Posterior vena cava (tissue), 2 donors: ENCODE measurements at regions not wholly inside any gene's neighbourhood (a gene's known extent, or its start where the extent isn't known, plus 50 kb on each side); places are given as distances from the start of the nearest gene placed in this dataset.

Experiments used
- DNase-seq: peaks from one replicate; pipeline ENCODE4 v3.0.0-alpha.2; 2020; ENCODE audit warnings: low spot score
- intact Hi-C, 2 donors: fragments of 100-400 bp; cut with DNase I; formaldehyde crosslinking; loops; one replicate each; pipeline versions ENCODE4 v1.14.1 to v1.14.2; 2022 to 2023
- donor health status: DM: yes; HTN: yes; CAD: no.
- donor health status: DM: yes; HTN: yes; CAD: no.

DNA sequence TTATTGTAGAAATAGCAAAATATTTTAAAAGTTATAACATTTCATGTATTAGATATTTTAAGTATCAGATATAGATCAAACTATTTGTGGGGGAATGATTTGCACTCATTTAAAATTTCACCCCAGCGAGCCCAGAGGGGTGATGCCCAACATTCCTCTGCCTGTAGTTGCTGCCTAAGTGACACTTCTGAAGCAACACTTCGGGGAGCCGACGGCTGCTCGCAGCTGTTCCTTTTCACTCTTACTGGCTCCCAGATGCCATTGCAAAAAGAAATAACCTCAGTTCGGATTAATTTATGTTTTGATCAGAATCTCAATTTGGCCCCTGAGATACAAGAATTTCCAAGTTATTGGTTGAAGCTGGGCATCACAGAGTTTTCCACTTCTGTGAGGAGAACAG, 603.8 kb downstream of the PLCL1 start:
- DNase-seq = no peak
- intact Hi-C loops = no loop called here

DNA sequence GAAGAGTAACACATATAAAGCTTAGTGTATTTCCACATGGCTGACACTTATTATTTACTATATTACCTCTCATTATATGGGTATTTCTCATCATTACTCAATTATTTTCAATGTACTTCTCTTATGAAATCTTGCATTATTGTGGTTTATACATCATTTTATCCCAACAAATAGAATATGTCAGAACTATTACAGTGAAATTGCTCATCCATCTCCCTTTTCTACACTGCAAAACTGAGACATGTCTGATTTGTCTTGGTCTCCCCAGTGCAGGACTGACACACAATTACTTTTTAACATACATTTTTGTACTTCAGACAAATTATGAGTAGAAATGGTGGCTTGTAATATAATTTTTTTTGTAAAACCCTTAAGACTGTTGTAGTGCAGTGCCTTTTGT, 600.9 kb downstream of the PLCL1 start:
- DNase-seq = no peak
- intact Hi-C loops = no loop called here

DNA sequence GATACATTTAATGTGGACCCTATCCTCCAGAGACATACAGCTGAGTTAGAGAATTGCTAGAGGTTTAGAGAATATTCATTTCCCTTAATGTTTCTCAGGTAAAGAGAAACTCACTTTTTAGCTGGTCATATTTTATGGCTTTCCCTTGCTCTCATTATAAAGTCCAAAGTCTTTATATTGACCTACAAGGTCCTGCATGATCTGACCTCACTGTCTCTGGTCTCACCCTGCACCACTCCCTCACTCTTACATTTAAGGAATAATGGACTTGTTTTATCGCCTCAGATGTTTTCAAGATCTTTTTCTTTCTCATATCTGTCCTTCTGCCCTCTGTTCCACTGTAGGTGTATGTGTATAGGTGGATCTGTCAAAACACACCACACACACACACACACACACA, 597.3 kb downstream of the PLCL1 start:
- DNase-seq = no peak
- intact Hi-C loops = no loop called here

DNA sequence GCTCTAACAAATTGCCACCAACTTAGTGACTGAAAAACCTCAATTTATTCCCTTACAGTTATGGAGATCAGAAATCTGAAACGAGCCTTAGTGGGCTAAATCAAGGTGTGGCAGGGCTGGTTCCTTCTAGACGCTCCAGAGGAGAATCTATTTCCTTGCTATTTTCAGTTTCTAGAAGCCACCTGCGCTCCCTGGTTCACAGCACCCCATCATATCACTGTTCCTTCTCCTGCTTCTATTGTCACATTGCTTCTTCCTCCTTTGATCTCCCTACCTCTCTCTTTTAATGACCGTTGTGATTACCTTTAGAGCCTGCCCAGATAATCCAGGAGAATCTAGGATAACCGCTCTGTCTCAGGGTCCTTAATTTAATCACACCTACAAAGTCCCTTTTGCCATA, 596.6 kb downstream of the PLCL1 start:
- DNase-seq = no peak
- intact Hi-C loops = no loop called here

DNA sequence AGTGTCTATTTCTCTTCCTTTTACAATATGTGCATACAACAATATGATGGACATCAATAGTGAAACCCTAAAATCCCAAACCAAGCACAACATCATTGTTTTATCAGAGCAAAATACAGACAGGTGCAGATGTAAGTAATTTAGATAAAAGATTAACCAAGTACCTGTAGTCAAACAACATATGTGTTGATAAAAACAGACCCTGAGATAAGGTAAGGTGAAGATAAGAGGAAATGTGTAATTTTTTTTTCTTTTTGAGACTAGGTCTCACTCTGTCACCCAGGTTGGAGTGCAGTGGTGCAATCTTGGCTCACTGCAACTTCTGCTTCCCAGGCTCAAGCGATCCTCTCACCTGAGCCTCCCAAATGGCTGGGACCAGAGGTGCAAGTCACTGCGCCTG, 589.8 kb downstream of the PLCL1 start:
- DNase-seq = no peak
- intact Hi-C loops = no loop called here

DNA sequence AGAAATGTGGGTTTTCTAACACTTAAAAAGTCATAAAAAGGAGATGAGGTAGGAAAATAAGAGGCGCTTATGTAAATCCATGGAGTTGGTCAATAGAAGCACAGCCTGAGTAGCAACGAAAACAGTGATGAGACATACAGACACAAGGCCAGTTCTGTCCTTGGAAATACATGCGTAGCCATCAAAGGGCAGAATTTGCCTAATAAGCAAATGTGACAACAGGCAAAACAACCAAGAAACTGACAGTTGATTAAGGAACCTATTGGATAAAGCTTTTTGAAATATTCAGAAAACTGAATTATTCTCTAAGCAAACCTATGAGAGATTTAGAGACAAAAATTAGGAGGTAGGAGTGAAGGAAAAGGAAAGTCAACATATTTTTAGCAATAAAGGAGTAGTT, 586.3 kb downstream of the PLCL1 start:
- DNase-seq = no peak
- intact Hi-C loops = no loop called here

DNA sequence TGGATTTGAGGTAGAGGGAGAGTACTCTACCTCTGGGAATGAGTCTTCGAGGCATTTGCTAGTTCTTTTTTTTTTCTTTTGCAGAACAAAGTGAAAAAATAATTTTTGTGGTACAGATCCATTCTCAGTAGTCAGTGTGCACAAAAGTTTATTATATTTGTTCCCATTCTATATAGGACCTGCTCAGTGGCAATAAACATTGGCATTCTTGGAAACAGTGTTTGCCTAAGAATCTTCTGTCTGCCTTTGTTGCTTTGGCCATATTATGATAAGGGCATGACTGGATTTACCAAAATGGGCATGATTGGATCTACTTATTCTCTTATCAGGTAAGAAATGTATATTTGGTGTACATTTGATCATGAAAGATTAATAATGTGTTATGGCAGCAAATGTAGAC, 583.3 kb downstream of the PLCL1 start:
- no peak for DNase-seq
- intact Hi-C loops = no loop called here

DNA sequence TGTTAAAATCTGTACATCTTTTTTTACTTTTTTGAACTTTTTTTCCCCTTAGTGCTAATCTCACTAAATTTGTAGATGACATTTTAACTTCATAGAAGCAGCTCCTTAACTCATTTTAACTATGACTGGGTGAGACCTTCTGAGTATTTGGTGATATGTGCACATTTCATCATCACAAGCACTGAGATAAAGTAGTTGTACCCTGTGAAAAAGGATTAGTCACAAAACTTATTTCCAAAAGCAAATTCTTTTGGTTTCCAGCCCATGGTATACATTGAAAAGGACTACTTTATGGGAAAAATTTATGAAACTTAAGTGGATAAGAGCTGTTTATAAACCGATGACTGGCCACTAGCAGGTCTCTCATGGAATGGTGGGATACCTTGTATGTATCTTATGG, 581.5 kb downstream of the PLCL1 start:
- intact Hi-C loops = no loop called here

DNA sequence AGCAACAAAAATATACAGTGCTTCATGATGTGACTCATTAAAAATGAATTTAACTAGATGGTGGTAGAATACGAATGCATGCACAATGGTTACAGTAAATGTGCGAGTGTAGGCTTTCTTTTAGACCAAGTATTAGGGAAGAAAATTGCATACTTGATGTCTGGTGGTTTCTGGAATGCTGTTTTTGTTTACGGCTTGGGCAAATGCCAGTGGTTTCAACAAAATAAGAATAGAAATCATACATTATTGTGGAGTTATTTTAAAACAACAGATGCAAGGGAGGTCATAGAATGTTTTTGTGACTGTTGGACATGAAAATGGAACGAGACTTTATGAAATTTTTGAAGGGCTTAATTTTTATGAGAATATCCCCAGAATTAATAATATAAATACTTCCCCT, 580.9 kb downstream of the PLCL1 start:
- intact Hi-C loops = no loop called here
- DNase-seq = no peak

More for the DNA sequence above, 581.5 kb downstream of the PLCL1 start:
- DNase-seq = no peak

DNA sequence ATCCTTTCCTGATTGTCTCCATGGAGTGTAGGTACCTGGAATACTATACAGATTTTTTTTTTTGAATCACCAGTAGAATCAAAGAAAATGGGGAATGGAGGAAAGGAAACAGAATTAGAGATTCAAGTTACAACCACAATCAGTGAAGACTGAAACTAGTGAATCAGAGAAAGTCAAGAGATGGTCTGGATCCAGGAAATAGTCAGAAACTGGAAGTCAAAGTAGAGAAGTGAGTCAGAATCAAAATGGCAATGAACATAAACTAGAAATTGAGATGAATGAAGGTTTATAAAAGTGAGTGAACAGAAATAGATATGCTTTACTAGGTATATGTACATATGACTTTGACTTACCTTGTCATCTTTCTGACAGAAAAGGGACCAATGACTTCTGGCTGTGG, 579.0 kb downstream of the PLCL1 start:
- DNase-seq = no peak
- intact Hi-C loops = no loop called here

DNA sequence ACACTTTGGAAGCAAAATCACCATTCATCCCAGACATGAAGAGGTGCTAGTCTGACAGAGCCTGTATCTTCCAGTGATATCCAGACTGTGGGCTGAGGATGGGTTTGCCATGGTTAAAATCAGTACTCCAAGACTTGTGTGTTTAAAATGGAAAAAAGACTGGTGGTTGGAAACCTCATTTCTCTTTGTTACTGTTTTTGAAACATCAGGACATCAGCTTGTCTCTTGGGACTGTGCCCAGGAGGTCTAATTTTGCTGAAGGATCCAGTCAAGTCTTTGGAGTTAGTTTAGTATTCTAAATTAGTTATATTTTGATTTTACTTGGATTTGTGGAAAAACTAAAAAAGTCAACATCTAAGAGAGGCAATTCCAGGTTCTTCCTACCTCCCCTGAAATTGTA, 578.4 kb downstream of the PLCL1 start:
- intact Hi-C loops = no loop called here
- no peak for DNase-seq

DNA sequence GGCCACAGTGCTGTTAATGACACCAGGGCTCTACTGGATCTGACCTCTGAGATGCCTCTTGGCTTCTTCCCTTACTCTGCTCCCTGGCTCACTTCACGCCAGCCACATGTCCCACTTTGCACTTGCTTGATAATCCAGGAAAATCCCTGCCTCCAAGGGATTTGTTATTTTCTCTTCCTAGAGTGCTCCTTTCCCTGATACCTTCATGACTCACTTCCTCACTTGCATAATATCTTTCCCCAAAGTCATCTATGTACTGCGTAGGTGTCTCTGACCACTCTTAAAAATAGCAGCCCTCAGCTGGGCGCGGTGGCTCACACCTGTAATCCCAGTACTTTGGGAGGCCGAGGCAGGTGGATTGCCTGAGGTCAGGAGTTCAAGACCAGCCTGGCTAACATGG, 572.3 kb downstream of the PLCL1 start:
- DNase-seq = no peak
- intact Hi-C loops = no loop called here

DNA sequence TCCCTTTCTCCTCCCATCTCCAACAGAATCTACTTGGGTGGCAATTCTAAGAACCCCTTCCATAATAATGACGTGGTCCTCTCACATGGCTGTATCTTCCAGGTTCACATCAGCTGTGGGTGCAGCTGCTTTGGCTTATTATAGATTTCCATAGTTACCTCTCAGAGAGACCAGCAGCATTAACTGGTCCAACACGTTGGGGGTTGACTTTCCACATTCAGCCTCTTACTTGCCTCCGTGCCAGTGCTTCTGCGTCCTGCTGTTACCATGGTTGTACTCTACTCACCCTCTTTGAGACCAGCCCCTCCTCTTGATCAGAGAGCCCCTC, 570.7 kb downstream of the PLCL1 start:
- intact Hi-C loops = no loop called here
- no peak for DNase-seq

DNA sequence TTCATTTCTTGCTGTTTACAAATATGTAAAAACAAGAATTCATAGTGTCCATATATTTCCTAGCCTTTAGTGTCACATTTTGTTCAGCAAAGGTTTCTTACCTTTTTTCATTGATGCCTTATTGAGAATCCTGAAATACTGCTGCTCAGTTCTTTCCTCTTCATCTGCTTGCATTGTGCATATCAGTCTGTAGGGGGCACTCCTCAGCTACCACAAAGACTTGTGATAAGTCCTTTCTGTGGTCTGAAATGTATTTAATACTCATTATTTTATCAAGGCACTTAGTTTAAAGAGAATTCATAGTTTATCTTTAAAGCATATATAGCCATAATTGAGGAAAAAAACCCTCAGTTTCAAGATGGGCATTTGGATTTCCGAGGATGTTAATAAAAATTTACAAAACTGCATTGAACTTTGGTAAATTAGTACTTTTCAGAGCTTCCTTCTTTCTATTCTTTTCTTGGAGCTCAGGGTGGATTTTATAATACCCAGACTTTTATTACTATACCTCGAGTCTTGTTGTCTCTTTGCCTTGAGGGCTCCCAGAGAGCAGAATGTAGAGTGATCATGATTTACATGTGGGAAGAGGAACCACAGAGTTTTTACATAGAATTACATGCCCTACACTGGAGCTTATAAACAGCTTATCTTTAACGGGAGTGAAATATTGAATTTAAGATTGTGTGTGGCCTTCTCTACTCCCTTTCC, 570.1 kb downstream of the PLCL1 start:
- DNase-seq = no peak
- intact Hi-C loops = no loop called here

DNA sequence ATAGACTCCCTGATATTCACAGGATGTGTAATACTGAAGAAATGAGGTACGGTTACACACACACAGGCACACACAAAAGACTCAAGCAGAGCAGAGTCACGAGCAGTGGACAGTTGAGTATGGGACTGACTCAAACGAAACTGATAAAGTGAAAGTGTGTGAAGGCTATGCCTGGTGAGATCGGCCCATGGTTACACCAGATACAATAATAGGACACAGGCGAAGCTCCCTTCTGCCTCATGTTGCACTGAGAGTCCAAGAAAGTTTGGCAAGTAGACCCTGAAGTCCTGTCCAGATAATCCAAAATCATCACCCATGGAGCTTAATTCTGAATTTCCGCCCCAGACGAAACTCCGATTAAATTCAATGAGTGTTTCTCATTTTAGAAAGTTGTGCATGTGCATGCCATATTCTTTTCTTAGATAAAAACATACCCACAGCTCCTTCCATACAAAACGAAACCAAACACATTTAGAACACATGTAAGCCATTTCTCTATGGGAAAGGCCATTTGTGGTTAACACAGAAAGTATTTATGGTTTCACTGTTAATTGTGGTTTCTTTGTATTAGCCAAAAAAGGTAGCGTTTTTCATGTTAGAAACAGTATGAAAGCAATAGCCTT, 567.6 kb downstream of the PLCL1 start:
- intact Hi-C loops = no loop called here

DNA sequence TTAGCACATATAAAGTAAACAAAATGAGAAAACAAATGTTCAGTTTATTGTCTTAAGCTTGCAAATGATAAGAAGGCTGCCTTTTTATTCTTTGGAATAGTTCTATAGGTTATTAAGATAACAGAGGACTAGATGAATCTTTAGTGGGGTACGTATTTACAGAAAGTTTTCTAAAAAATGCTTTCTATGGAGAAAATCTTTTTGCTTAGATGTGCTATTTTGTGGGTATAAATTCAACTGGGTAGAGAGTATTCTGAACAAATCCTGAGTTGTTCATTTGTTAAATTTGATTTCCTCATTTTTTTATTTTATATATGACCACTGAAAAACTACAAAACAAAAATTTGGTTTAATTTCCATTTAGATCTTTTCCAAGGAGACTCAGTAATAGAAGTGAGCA, 566.9 kb downstream of the PLCL1 start:
- DNase-seq = no peak
- intact Hi-C loops = no loop called here

More for the DNA sequence above, 567.6 kb downstream of the PLCL1 start:
- no peak for DNase-seq

DNA sequence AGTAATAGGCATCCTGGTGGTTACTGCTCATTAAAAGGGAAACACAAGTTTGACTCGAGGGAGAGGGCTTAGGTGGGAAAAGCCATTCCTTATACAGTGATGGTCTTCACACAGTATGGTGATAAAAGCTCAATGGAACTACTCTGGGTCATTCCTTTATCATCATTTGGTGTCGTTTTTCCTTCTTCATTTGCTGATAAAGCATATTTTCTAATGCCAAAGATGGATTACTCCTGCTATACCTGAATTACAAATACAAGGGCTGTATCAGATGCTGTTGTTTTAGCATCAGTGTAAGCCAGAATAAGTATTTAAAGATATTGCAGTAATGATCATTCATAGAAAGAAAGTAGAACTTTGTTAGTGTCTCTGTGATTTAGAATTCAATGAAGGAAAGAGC, 563.7 kb downstream of the PLCL1 start:
- intact Hi-C loops = no loop called here

DNA sequence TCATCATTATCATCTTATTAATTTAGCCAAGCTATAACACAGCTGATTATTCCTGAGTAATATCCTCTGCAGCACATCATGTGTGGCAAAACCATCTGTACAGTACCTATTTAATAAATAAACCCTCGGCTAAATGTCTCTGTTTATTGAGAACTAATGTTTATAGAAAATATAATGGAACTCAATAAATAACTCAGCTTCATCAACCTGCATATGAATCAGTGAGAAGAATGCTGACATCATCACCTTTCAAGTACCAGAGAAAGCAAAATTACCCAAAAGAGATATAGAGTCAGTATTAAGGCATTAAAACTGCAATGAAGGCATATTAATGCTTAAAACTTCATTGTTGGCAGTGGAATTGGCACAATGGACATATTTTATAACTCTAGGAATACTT, 558.3 kb downstream of the PLCL1 start:
- intact Hi-C loops = no loop called here
- DNase-seq = no peak

More for the DNA sequence above, 563.7 kb downstream of the PLCL1 start:
- no peak for DNase-seq

DNA sequence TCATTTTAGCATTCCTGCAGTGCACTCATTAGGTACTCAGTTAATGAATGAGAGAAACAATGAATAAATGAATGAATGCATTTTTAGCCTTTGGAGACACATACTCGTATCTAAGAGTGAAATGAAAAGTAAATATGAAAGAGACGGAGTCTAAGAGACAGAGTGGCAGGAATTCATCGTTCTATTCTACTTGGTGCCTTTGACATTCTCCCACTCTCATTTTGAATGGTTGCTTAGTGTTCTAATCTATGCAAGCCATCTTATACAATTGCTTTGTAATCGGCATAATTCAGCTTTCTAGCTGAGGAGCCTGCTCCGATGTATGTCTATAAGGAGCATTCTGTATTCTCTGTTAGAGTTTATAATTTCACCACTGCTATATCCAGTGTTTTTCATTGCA, 554.9 kb downstream of the PLCL1 start:
- intact Hi-C loops = no loop called here
- no peak for DNase-seq

DNA sequence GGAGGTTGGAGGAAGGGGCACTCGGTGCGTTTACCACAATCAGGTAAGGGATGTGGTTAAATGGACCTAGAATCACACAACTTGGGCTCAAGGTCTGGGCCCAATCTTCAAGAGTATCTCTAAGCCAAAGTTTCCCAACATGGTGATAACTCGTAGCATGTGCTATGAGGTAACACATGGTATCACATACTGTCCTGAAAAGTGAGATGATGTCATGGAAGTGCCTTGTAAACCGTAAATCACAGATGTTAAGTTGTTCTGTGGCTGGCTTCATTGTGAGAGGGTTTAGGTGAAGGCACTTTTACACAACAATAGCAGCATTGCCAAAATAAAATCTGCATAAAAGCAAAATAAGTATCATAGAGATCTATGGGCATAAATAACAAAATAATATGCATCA, 551.8 kb downstream of the PLCL1 start:
- intact Hi-C loops = no loop called here
- DNase-seq = no peak

DNA sequence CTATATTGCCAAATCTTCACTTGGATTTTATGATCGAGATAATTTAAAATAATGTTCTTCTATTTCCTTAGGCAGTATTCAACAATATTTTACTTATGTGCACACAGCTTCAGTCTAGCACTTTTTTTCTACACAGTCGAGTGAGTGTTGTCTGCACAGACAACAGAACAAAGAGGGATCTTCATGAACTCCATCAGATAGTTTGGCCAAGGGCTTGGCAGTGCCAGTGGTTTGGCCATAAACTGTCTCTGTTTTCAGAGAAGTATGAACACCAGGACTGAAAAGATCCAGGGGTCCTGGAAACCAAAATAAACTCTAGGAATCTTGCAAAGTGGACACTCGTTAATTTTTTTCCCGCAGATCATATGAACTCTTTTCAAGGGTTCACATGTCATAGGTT, 547.3 kb downstream of the PLCL1 start:
- intact Hi-C loops = no loop called here
- no peak for DNase-seq

DNA sequence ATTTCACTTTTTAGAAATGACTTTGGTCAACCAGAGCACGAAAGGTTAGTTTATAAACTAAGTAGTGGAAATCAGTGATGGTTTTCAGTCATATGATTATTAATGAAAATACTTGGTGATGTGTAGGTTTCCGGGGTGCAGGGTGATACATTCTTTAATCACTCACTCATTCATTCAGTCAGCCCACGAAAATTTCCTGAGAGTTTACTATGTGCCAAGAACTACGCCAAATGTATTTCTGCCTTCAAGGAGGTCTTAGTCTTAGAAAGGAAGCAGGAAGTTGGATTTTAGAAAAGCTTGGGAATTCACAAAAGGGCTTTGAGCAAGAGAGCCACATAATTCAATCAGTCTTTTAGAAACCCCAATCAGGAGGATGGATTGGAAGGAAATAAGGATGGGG, 543.6 kb downstream of the PLCL1 start:
- DNase-seq = no peak
- intact Hi-C loops = no loop called here
